ENCODE measurements at regions not wholly inside any gene's neighbourhood (a gene's known extent, or its start where the extent isn't known, plus 50 kb on each side); places are given as distances from the start of the nearest gene placed in this dataset.

- H2AFZ ChIP-seq (ENCODE audit: low read length): no peak overlapping the region
- H3K4me3 ChIP-seq (ENCODE audit: low read length, poor library complexity, severe bottlenecking): no peak overlapping the region
- no peak overlapping the region for H3K9ac ChIP-seq (ENCODE audit: low read depth, low read length, poor library complexity, severe bottlenecking)
- no peaks in the 10 kb centered on the region for H3K79me2 ChIP-seq (ENCODE audit: insufficient read depth, low read length)
- H3K27me3 ChIP-seq (ENCODE audit: insufficient read depth, low read length, poor library complexity, severe bottlenecking): no peaks in the 10 kb centered on the region
- H3K9me3 ChIP-seq (ENCODE audit: insufficient read depth, low read depth, low read length): 0 out of 2 replicates have a peak, but pooled peaks cover 2% of the 10 kb centered on the region
- no peaks in the 10 kb centered on the region for H3K36me3 ChIP-seq (ENCODE audit: insufficient read depth, low read length)
- H3K4me1 ChIP-seq (ENCODE audit: insufficient read depth, low read length, poor library complexity, severe bottlenecking): no peaks in the 10 kb centered on the region
- TF ChIP-seq CTCF (conservative IDR thresholded peaks at IDR 0.05; ENCODE audit: low read length): no peak
- TF ChIP-seq EZH2phosphoT487 (IDR thresholded peaks at IDR 0.05; ENCODE audit: borderline replicate concordance): no peak
- no peaks in the 10 kb centered on the region for H4K20me1 ChIP-seq (ENCODE audit: insufficient read depth, low read length, poor library complexity, severe bottlenecking)
- H3F3A ChIP-seq (ENCODE audit: low read depth): no peaks in the 10 kb centered on the region
- no peaks in the 10 kb centered on the region for H3K9me2 ChIP-seq (replicated peaks; ENCODE audit: low read depth, low read length)
- H3K4me2 ChIP-seq (ENCODE audit: low read depth, low read length, poor library complexity, severe bottlenecking): no peak overlapping the region
These were observed 326.0 kb upstream of the MTPN start for GRCh38 chr7:136303162-136303561.

GRCh38 chr7:136302049-136302448, 324.9 kb upstream of the MTPN start:
- H3K4me3 ChIP-seq (ENCODE audit: low read length, poor library complexity, severe bottlenecking): no peak overlapping the region
- no peak overlapping the region for H2AFZ ChIP-seq (ENCODE audit: low read length)
- H3K4me2 ChIP-seq (ENCODE audit: low read depth, low read length, poor library complexity, severe bottlenecking): no peak overlapping the region
- H3K79me2 ChIP-seq (ENCODE audit: insufficient read depth, low read length): no peaks in the 10 kb centered on the region
- H3K27me3 ChIP-seq (ENCODE audit: insufficient read depth, low read length, poor library complexity, severe bottlenecking): no peaks in the 10 kb centered on the region
- TF ChIP-seq EZH2phosphoT487 (IDR thresholded peaks at IDR 0.05; ENCODE audit: borderline replicate concordance): no peak
- TF ChIP-seq CTCF (conservative IDR thresholded peaks at IDR 0.05; ENCODE audit: low read length): no peak
- H4K20me1 ChIP-seq (ENCODE audit: insufficient read depth, low read length, poor library complexity, severe bottlenecking): no peaks in the 10 kb centered on the region
- H3K4me1 ChIP-seq (ENCODE audit: insufficient read depth, low read length, poor library complexity, severe bottlenecking): no peaks in the 10 kb centered on the region
- H3F3A ChIP-seq (ENCODE audit: low read depth): no peaks in the 10 kb centered on the region
- H3K36me3 ChIP-seq (ENCODE audit: insufficient read depth, low read length): no peaks in the 10 kb centered on the region
- 0 out of 2 replicates have a peak, but pooled peaks cover 2% of the 10 kb centered on the region for H3K9me3 ChIP-seq (ENCODE audit: insufficient read depth, low read depth, low read length)
- no peak overlapping the region for H3K9ac ChIP-seq (ENCODE audit: low read depth, low read length, poor library complexity, severe bottlenecking)
- H3K9me2 ChIP-seq (replicated peaks; ENCODE audit: low read depth, low read length): no peaks in the 10 kb centered on the region

GRCh38 chr7:136294977-136295376, 317.8 kb upstream of the MTPN start:
- Histone ChIP-seq H3K9me2 (replicated peaks; ENCODE audit: low read depth, low read length) (no peaks in the 10 kb centered on the region), H2AFZ (ENCODE audit: low read length) (no peak overlapping the region), H3K27me3 (ENCODE audit: insufficient read depth, low read length, poor library complexity, severe bottlenecking) (no peaks in the 10 kb centered on the region), H4K20me1 (ENCODE audit: insufficient read depth, low read length, poor library complexity, severe bottlenecking) (no peaks in the 10 kb centered on the region), H3K4me1 (ENCODE audit: insufficient read depth, low read length, poor library complexity, severe bottlenecking) (no peaks in the 10 kb centered on the region), H3K9ac (ENCODE audit: low read depth, low read length, poor library complexity, severe bottlenecking) (no peak overlapping the region), H3K4me2 (ENCODE audit: low read depth, low read length, poor library complexity, severe bottlenecking) (no peak overlapping the region), H3K9me3 (ENCODE audit: insufficient read depth, low read depth, low read length) (0 out of 2 replicates have a peak, but pooled peaks cover 2% of the 10 kb centered on the region), H3K79me2 (ENCODE audit: insufficient read depth, low read length) (no peaks in the 10 kb centered on the region), H3K36me3 (ENCODE audit: insufficient read depth, low read length) (no peaks in the 10 kb centered on the region), H3F3A (ENCODE audit: low read depth) (no peaks in the 10 kb centered on the region), H3K4me3 (ENCODE audit: low read length, poor library complexity, severe bottlenecking) (no peak overlapping the region)
- no peak for TF ChIP-seq CTCF (conservative IDR thresholded peaks at IDR 0.05; ENCODE audit: low read length)
- no peak for TF ChIP-seq EZH2phosphoT487 (IDR thresholded peaks at IDR 0.05; ENCODE audit: borderline replicate concordance)

Data from Loucy (cell line).